IPS-18a (cell line): ENCODE measurements at regions not wholly inside any gene's neighbourhood (a gene's known extent, or its start where the extent isn't known, plus 50 kb on each side); places are given as distances from the start of the nearest gene placed in this dataset.
"Not testable (repeated sequence)": the region's sequence is repeated elsewhere in the genome, so short reads cannot be mapped to it uniquely, and the experiment has no call there.

Experiments
- H3K27ac ChIP-seq: one replicate; pipeline ENCODE4 v1.5.1; 2013; ENCODE audit warnings: low read length
- H3K27me3 ChIP-seq: one replicate; pipeline ENCODE4 v1.6.1; 2013; ENCODE audit warnings: mild to moderate bottlenecking, low read length; ENCODE audit not compliant: control insufficient read depth, insufficient read depth
- H3K36me3 ChIP-seq: one replicate; pipeline ENCODE4 v1.6.1; 2013; ENCODE audit warnings: low read depth, low read length; ENCODE audit not compliant: control insufficient read depth
- H3K4me1 ChIP-seq: one replicate; pipeline ENCODE4 v1.6.1; 2013; ENCODE audit warnings: low read depth, low read length; ENCODE audit not compliant: control insufficient read depth
- H3K4me3 ChIP-seq: one replicate; pipeline ENCODE4 v1.5.1; 2013; ENCODE audit warnings: low read length
- H3K9ac ChIP-seq: one replicate; pipeline ENCODE4 v1.6.1; 2013; ENCODE audit warnings: mild to moderate bottlenecking, low read length, moderate library complexity
- H3K9me3 ChIP-seq: one replicate; pipeline ENCODE4 v1.6.1; 2013; ENCODE audit warnings: low read depth, low read length; ENCODE audit not compliant: control insufficient read depth

GRCh38 chr10:78344257-78344656 lies 310.6 kb downstream of the RPS24 start:
- not testable (repeated sequence) for H3K9me3 ChIP-seq, H3K9ac ChIP-seq, H3K27me3 ChIP-seq, H3K4me3 ChIP-seq, H3K27ac ChIP-seq, H3K36me3 ChIP-seq, H3K4me1 ChIP-seq

- H3K9ac ChIP-seq, H3K27me3 ChIP-seq, H3K4me1 ChIP-seq, H3K4me3 ChIP-seq, H3K9me3 ChIP-seq, H3K36me3 ChIP-seq, H3K27ac ChIP-seq: not testable (repeated sequence)
Observed at GRCh38 chr10:78345515-78345914, 311.9 kb downstream of the RPS24 start.

- no peaks in the 10 kb centered on the region for H3K4me1 ChIP-seq
- no peaks in the 10 kb centered on the region for H3K27me3 ChIP-seq
- no peak overlapping the region for H3K4me3 ChIP-seq
Observed at GRCh38 chr10:78346721-78347120, 313.1 kb downstream of the RPS24 start.

GRCh38 chr10:78348411-78349164 lies 314.9 kb downstream of the RPS24 start:
- Histone ChIP-seq H3K9me3 (no peaks in the 10 kb centered on the region), H3K27ac (no peak overlapping the region), H3K4me1 (no peaks in the 10 kb centered on the region), H3K9ac (no peak overlapping the region), H3K4me3 (no peak overlapping the region), H3K27me3 (no peaks in the 10 kb centered on the region), H3K36me3 (no peaks in the 10 kb centered on the region)

More at GRCh38 chr10:78346721-78347120, 313.1 kb downstream of the RPS24 start:
- Histone ChIP-seq H3K9ac (no peak overlapping the region), H3K36me3 (no peaks in the 10 kb centered on the region), H3K9me3 (no peaks in the 10 kb centered on the region), H3K27ac (no peak overlapping the region)

DNA sequence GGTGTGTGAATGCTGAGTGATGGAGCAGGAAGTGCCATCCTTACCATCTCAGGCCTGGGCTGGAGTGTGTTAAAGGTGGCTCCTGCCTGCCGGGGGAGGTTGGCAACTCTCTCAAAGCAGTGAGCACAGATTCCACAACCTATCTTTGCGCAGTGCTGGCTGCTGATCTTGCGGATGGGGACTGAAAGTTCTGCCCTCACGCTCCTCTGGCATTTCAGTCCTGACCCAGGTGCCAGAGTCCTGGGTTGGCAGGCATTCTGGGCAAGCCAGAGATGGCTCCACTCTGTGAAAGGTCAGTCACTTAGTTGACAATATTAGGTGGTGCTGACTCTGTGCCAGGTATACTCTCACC lies 315.5 kb downstream of the RPS24 start:
- H3K27ac ChIP-seq: no peak overlapping the region
- H3K27me3 ChIP-seq: no peaks in the 10 kb centered on the region
- H3K4me1 ChIP-seq: no peaks in the 10 kb centered on the region
- H3K9me3 ChIP-seq: no peaks in the 10 kb centered on the region
- H3K36me3 ChIP-seq: no peaks in the 10 kb centered on the region
- no peak overlapping the region for H3K9ac ChIP-seq
- no peak overlapping the region for H3K4me3 ChIP-seq

DNA sequence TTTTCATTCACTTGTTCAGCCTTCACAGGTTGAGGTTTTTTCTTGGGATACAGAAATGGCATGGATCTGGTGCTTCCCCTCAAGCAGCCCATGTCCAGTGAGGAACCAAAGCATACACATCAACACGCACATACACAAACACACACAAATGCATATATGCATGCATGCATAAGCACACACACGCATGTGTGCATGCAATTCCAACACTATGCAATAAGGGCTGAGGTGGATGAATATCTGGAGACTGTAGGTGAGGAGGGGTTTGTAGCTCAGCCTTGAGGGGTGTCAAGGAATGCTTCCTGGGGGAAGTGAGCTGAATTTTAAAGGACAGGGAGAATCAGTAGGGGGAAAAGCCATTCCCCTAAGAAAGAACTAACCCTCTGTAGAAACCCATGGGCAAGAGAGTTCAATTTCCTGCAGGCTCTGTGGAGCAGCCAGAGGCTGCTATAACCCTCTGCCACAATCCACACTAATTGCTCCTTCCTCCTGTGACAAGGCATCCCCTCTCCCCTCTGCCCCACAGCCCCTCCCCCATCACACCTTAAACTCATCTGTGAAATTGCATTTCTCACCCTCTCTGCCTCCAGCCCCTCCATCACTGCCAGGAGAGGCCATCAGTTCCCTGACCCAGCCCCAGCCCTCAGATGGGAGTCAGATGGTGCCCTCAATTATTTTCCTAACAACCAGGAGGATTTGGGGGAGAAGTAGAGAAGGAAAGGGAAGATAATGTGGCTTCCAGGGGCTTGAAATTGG lies 316.4 kb downstream of the RPS24 start:
- H3K4me3 ChIP-seq: no peak overlapping the region
- H3K9me3 ChIP-seq: no peaks in the 10 kb centered on the region
- no peaks in the 10 kb centered on the region for H3K27me3 ChIP-seq
- H3K9ac ChIP-seq: no peak overlapping the region
- no peak overlapping the region for H3K27ac ChIP-seq
- no peaks in the 10 kb centered on the region for H3K36me3 ChIP-seq
- no peaks in the 10 kb centered on the region for H3K4me1 ChIP-seq

- no peak overlapping the region for H3K27ac ChIP-seq
- no peaks in the 10 kb centered on the region for H3K27me3 ChIP-seq
- H3K36me3 ChIP-seq: no peaks in the 10 kb centered on the region
- H3K9ac ChIP-seq: no peak overlapping the region
- no peaks in the 10 kb centered on the region for H3K9me3 ChIP-seq
- no peak overlapping the region for H3K4me3 ChIP-seq
- H3K4me1 ChIP-seq: no peaks in the 10 kb centered on the region
Observed at GRCh38 chr10:78351283-78351682, 317.6 kb downstream of the RPS24 start.

- H3K9me3 ChIP-seq: no peaks in the 10 kb centered on the region
- H3K4me3 ChIP-seq: no peak overlapping the region
- no peaks in the 10 kb centered on the region for H3K27me3 ChIP-seq
- no peak overlapping the region for H3K9ac ChIP-seq
- no peak overlapping the region for H3K27ac ChIP-seq
- no peaks in the 10 kb centered on the region for H3K36me3 ChIP-seq
- peaks cover 5% of the 10 kb centered on the region for H3K4me1 ChIP-seq
Observed at GRCh38 chr10:78351809-78352208, 318.1 kb downstream of the RPS24 start.

- no peaks in the 10 kb centered on the region for H3K9me3 ChIP-seq
- H3K4me3 ChIP-seq: no peak overlapping the region
- H3K27ac ChIP-seq: no peak overlapping the region
- no peak overlapping the region for H3K9ac ChIP-seq
- peaks cover 18% of the 10 kb centered on the region for H3K4me1 ChIP-seq
- H3K36me3 ChIP-seq: no peaks in the 10 kb centered on the region
- no peaks in the 10 kb centered on the region for H3K27me3 ChIP-seq
Observed at GRCh38 chr10:78353636-78354035, 320.0 kb downstream of the RPS24 start.

GRCh38 chr10:78354101-78354500 lies 320.4 kb downstream of the RPS24 start:
- H3K36me3 ChIP-seq: no peaks in the 10 kb centered on the region
- H3K4me3 ChIP-seq: no peak overlapping the region
- H3K27ac ChIP-seq: no peak overlapping the region
- peaks cover 18% of the 10 kb centered on the region for H3K4me1 ChIP-seq
- H3K27me3 ChIP-seq: no peaks in the 10 kb centered on the region
- no peaks in the 10 kb centered on the region for H3K9me3 ChIP-seq
- no peak overlapping the region for H3K9ac ChIP-seq

DNA sequence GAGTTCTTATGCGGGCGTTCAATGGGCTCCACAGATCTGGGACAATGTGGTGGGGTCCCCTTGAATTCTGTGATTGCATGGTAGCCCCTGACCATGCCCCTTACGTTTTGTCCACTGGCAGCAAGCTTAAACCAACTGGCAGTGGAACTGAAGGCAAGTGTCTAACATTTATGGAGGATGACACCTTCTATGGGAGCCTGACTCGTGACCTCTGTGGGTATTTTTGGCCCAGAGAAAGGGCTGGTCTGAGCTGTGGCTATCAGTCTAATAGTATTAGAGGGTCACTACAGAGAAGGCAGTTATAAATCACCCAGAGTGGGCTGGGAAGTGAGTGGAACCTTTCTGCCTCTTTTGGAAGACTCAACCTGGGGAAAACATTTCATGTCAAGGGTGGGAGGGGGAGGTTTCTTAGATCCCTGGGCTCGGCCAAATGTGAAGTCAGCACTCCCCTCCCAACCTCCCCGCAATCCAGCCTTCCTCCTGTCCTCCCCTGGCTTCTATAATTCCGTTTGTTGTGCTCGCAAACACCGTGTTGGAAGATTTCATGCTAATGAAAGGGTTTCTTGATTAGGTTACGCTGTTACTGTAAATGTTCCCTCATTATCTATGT lies 322.7 kb downstream of the RPS24 start:
- Histone ChIP-seq H3K36me3 (no peaks in the 10 kb centered on the region), H3K27ac (no peak overlapping the region)

More for the DNA sequence above, 322.7 kb downstream of the RPS24 start:
- no peaks in the 10 kb centered on the region for H3K9me3 ChIP-seq
- H3K27me3 ChIP-seq: no peaks in the 10 kb centered on the region
- no peak overlapping the region for H3K4me3 ChIP-seq
- H3K9ac ChIP-seq: no peak overlapping the region
- H3K4me1 ChIP-seq: peaks cover 24% of the 10 kb centered on the region
